ENCODE measurements at regions not wholly inside any gene's neighbourhood (a gene's known extent, or its start where the extent isn't known, plus 50 kb on each side); places are given as distances from the start of the nearest gene placed in this dataset.

- TF ChIP-seq RAD21 (conservative IDR thresholded peaks at IDR 0.05 in 1 of 2, IDR thresholded peaks at IDR 0.05 in 1 of 2): no peak
- no peak for TF ChIP-seq CHD2 (IDR thresholded peaks at IDR 0.05; ENCODE audit: low read length, partially characterized antibody)
- no peak for TF ChIP-seq RARB (CRISPR knock-in tag; IDR thresholded peaks at IDR 0.05)
- no peak for TF ChIP-seq MYC (IDR thresholded peaks at IDR 0.05; ENCODE audit: borderline replicate concordance, low read length)
- TF ChIP-seq, protein P1, sequence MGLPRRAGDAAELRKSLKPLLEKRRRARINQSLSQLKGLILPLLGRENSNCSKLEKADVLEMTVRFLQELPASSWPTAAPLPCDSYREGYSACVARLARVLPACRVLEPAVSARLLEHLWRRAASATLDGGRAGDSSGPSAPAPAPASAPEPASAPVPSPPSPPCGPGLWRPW (IDR thresholded peaks at IDR 0.05): no peak
- no peak for TF ChIP-seq HDAC2 (IDR thresholded peaks at IDR 0.05)
- no peak for TF ChIP-seq HOXB13 (CRISPR knock-in tag; IDR thresholded peaks at IDR 0.05; ENCODE audit: low read depth)
- TF ChIP-seq, protein P2, sequence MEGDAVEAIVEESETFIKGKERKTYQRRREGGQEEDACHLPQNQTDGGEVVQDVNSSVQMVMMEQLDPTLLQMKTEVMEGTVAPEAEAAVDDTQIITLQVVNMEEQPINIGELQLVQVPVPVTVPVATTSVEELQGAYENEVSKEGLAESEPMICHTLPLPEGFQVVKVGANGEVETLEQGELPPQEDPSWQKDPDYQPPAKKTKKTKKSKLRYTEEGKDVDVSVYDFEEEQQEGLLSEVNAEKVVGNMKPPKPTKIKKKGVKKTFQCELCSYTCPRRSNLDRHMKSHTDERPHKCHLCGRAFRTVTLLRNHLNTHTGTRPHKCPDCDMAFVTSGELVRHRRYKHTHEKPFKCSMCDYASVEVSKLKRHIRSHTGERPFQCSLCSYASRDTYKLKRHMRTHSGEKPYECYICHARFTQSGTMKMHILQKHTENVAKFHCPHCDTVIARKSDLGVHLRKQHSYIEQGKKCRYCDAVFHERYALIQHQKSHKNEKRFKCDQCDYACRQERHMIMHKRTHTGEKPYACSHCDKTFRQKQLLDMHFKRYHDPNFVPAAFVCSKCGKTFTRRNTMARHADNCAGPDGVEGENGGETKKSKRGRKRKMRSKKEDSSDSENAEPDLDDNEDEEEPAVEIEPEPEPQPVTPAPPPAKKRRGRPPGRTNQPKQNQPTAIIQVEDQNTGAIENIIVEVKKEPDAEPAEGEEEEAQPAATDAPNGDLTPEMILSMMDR (IDR thresholded peaks at IDR 0.05): no peak
- TF ChIP-seq KDM5A (IDR thresholded peaks at IDR 0.05): no peak
- no peak for TF ChIP-seq SMC3 (IDR thresholded peaks at IDR 0.05)
- TF ChIP-seq POLR2A (IDR thresholded peaks at IDR 0.05; ENCODE audit: low read length): no peak
- TF ChIP-seq, protein P3, sequence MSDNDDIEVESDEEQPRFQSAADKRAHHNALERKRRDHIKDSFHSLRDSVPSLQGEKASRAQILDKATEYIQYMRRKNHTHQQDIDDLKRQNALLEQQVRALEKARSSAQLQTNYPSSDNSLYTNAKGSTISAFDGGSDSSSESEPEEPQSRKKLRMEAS (IDR thresholded peaks at IDR 0.05): no peak
These were observed 82.4 kb upstream of the STT3B start for GRCh38 chr3:31450345-31450744.

Data from A549 (cell line).